ENCODE measurements at regions not wholly inside any gene's neighbourhood (a gene's known extent, or its start where the extent isn't known, plus 50 kb on each side); places are given as distances from the start of the nearest gene placed in this dataset.
"Not testable (repeated sequence)": the region's sequence is repeated elsewhere in the genome, so short reads cannot be mapped to it uniquely, and the experiment has no call there.

GRCh38 chr3:181933052-181933618 is 221.4 kb downstream of the SOX2 start:
- in situ Hi-C loops (cut with MboI; ENCODE audit: low sequenced_read_pairs, unreplicated experiment): no loop called here
- no peak for DNase-seq (ENCODE audit: low spot score)

DNA sequence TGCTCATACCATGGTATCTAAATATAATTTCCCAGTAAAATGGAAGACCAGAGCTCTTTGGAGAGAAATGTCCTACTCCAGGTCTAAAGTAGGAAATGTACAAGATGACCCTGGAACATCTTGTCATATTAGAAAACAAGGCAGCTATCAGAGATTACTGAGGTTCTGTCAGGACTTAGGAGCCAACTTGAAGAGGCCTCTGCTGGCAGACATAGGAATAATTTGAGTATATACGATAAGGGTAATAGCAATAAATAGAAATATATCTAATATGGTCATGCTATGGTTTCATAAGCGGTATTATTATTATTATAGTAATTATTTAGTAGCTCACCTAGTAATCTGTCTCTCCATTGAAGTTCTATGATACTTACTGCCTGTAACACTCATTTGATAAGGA is 224.2 kb downstream of the SOX2 start:
- TF ChIP-seq, protein P1, sequence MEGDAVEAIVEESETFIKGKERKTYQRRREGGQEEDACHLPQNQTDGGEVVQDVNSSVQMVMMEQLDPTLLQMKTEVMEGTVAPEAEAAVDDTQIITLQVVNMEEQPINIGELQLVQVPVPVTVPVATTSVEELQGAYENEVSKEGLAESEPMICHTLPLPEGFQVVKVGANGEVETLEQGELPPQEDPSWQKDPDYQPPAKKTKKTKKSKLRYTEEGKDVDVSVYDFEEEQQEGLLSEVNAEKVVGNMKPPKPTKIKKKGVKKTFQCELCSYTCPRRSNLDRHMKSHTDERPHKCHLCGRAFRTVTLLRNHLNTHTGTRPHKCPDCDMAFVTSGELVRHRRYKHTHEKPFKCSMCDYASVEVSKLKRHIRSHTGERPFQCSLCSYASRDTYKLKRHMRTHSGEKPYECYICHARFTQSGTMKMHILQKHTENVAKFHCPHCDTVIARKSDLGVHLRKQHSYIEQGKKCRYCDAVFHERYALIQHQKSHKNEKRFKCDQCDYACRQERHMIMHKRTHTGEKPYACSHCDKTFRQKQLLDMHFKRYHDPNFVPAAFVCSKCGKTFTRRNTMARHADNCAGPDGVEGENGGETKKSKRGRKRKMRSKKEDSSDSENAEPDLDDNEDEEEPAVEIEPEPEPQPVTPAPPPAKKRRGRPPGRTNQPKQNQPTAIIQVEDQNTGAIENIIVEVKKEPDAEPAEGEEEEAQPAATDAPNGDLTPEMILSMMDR (IDR thresholded peaks at IDR 0.05; ENCODE audit: borderline replicate concordance, control extremely low read depth, extremely low read depth, insufficient read depth, missing control alignments): no peak
- no peak for DNase-seq (ENCODE audit: low spot score)
- in situ Hi-C loops (cut with MboI; ENCODE audit: low sequenced_read_pairs, unreplicated experiment): no loop called here

More at GRCh38 chr3:181933052-181933618, 221.4 kb downstream of the SOX2 start:
- TF ChIP-seq, protein P1 (IDR thresholded peaks at IDR 0.05; ENCODE audit: borderline replicate concordance, control extremely low read depth, extremely low read depth, insufficient read depth, missing control alignments): no peak

- no peak for DNase-seq (ENCODE audit: low spot score)
- in situ Hi-C loops (cut with MboI; ENCODE audit: low sequenced_read_pairs, unreplicated experiment): no loop called here
- TF ChIP-seq, protein P1 (IDR thresholded peaks at IDR 0.05; ENCODE audit: borderline replicate concordance, control extremely low read depth, extremely low read depth, insufficient read depth, missing control alignments): no peak
Observed at GRCh38 chr3:181936774-181937173, 225.0 kb downstream of the SOX2 start.

GRCh38 chr3:181938580-181938979 is 226.9 kb downstream of the SOX2 start:
- in situ Hi-C loops (cut with MboI; ENCODE audit: low sequenced_read_pairs, unreplicated experiment); DNase-seq (ENCODE audit: low spot score): not testable (repeated sequence)

DNA sequence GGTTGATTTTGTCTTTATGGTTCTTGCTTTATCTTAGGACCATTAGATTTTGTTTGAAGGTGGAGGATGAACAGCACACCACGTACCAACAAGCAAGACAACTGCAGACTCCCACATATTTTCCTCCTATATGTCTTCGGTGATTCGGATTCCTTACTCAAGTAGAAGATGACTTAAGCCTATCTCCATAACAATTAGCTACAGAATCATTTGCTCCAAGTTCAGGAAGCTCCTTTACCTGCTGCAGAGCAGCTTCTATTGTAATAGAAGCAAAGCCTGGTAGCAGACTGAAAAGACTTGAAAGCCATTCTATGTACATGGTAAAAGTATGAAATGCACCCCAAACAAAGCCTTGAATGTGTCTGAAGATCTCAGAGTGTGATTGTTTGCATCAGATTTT is 229.0 kb downstream of the SOX2 start:
- no peak for DNase-seq (ENCODE audit: low spot score)
- in situ Hi-C loops (cut with MboI; ENCODE audit: low sequenced_read_pairs, unreplicated experiment): no loop called here
- TF ChIP-seq, protein P1 (IDR thresholded peaks at IDR 0.05; ENCODE audit: borderline replicate concordance, control extremely low read depth, extremely low read depth, insufficient read depth, missing control alignments): no peak

DNA sequence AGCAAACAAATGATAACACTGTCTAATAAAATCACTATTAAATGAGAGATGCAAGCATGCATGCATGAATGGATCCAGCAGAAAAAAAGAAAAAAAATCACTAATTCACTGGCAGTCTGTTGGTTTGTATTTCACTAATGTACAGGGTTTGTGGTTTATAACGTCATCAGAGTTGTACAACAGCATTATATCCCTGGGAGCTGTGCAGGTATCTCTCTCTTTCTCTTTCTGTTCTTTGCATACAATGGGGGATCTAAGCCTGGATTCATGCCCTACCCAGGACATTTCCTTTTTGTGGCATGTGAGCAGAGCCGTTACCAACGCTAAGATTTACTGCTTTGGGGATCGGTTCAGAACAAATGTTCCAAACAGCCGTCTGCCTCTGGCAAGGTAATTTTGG is 229.5 kb downstream of the SOX2 start:
- no peak for DNase-seq (ENCODE audit: low spot score)
- TF ChIP-seq, protein P1 (IDR thresholded peaks at IDR 0.05; ENCODE audit: borderline replicate concordance, control extremely low read depth, extremely low read depth, insufficient read depth, missing control alignments): no peak
- in situ Hi-C loops (cut with MboI; ENCODE audit: low sequenced_read_pairs, unreplicated experiment): no loop called here

GRCh38 chr3:181943285-181943684 is 231.6 kb downstream of the SOX2 start:
- no peak for DNase-seq (ENCODE audit: low spot score)
- in situ Hi-C loops (cut with MboI; ENCODE audit: low sequenced_read_pairs, unreplicated experiment): no loop called here
- TF ChIP-seq, protein P1 (IDR thresholded peaks at IDR 0.05; ENCODE audit: borderline replicate concordance, control extremely low read depth, extremely low read depth, insufficient read depth, missing control alignments): no peak
